H9 (cell line): ENCODE measurements at regions not wholly inside any gene's neighbourhood (a gene's known extent, or its start where the extent isn't known, plus 50 kb on each side); places are given as distances from the start of the nearest gene placed in this dataset.

ENCODE experiments used
- DNase-seq: peaks from one replicate; pipeline ENCODE4 v3.0.0-alpha.2; 2017
- H2AFZ ChIP-seq: one replicate; pipeline ENCODE4 v1.6.1; 2013; ENCODE audit warnings: mild to moderate bottlenecking, low read length, control low read depth, moderate library complexity
- H2AK5ac ChIP-seq: 2 replicates; pipeline ENCODE4 v1.6.1; 2013; ENCODE audit warnings: low read length, control low read depth, mixed read lengths; ENCODE audit not compliant: insufficient read length
- H2BK120ac ChIP-seq: one replicate; pipeline ENCODE4 v1.6.1; 2013; ENCODE audit warnings: low read depth, mild to moderate bottlenecking, low read length, control low read depth, inconsistent platforms; ENCODE audit not compliant: poor library complexity, severe bottlenecking
- H2BK12ac ChIP-seq: 2 replicates; pipeline ENCODE4 v1.6.1; 2013; ENCODE audit warnings: low read length, control low read depth, mixed read lengths, low read depth; ENCODE audit not compliant: insufficient read length
- H2BK15ac ChIP-seq: 2 replicates; pipeline ENCODE4 v1.6.1; 2013; ENCODE audit warnings: low read depth, low read length, control low read depth
- H2BK20ac ChIP-seq: one replicate; pipeline ENCODE4 v1.6.1; 2013; ENCODE audit warnings: low read depth, mild to moderate bottlenecking, low read length, control low read depth, inconsistent platforms; ENCODE audit not compliant: poor library complexity, severe bottlenecking
- H2BK5ac ChIP-seq: 2 replicates; pipeline ENCODE4 v1.6.1; 2013; ENCODE audit warnings: low read length, control low read depth, mixed read lengths; ENCODE audit not compliant: insufficient read length
- H3K14ac ChIP-seq: 2 replicates; pipeline ENCODE4 v1.6.1; 2013; ENCODE audit warnings: low read length, control low read depth; ENCODE audit not compliant: insufficient read depth
- H3K18ac ChIP-seq: 2 replicates; pipeline ENCODE4 v1.6.1; 2013; ENCODE audit warnings: low read depth, mild to moderate bottlenecking, mixed read lengths, low read length, control low read depth; ENCODE audit not compliant: insufficient read length
- H3K23ac ChIP-seq: 2 replicates; pipeline ENCODE4 v1.6.1; 2013; ENCODE audit warnings: low read length, control low read depth, mixed read lengths, low read depth; ENCODE audit not compliant: insufficient read length
- H3K23me2 ChIP-seq: 2 replicates; pipeline ENCODE4 v1.6.1; 2013; ENCODE audit warnings: low read depth, mild to moderate bottlenecking, mixed read lengths, low read length, control low read depth; ENCODE audit not compliant: insufficient read length, poor library complexity, severe bottlenecking
- H3K27ac ChIP-seq: 2 replicates; pipeline ENCODE4 v1.5.1; 2013; ENCODE audit warnings: low read length, control low read depth, mixed read lengths, low read depth; ENCODE audit not compliant: insufficient read length
- H3K27me3 ChIP-seq: 2 replicates; pipeline ENCODE4 v1.6.1; 2013; ENCODE audit warnings: low read length, control low read depth, inconsistent platforms; ENCODE audit not compliant: insufficient read depth
- H3K4ac ChIP-seq: 2 replicates; pipeline ENCODE4 v1.6.1; 2013; ENCODE audit warnings: low read depth, mild to moderate bottlenecking, control low read depth, inconsistent platforms, low read length, moderate library complexity
- H3K4me1 ChIP-seq: 2 replicates; pipeline ENCODE4 v1.6.1; 2013; ENCODE audit warnings: low read length, control low read depth, inconsistent platforms; ENCODE audit not compliant: insufficient read depth
- H3K4me2 ChIP-seq: 2 replicates; pipeline ENCODE4 v1.6.1; 2013; ENCODE audit warnings: low read length, control low read depth, mixed read lengths; ENCODE audit not compliant: insufficient read length, insufficient read depth
- H3K56ac ChIP-seq: 2 replicates; pipeline ENCODE4 v1.6.1; 2013; ENCODE audit warnings: low read depth, mild to moderate bottlenecking, mixed read lengths, low read length, control low read depth; ENCODE audit not compliant: insufficient read length
- H3K79me1 ChIP-seq: 2 replicates; pipeline ENCODE4 v1.6.1; 2013; ENCODE audit warnings: low read depth, mild to moderate bottlenecking, moderate library complexity, low read length, control low read depth, inconsistent platforms; ENCODE audit not compliant: insufficient read depth, poor library complexity, severe bottlenecking
- H3K79me2 ChIP-seq: 2 replicates; pipeline ENCODE4 v1.6.1; 2013; ENCODE audit warnings: low read length, control low read depth, inconsistent platforms; ENCODE audit not compliant: insufficient read depth
- H3K9ac ChIP-seq: 2 replicates; pipeline ENCODE4 v1.6.1; 2013; ENCODE audit warnings: low read length, control low read depth, mixed read lengths; ENCODE audit not compliant: insufficient read length; ENCODE audit errors: extremely low read depth
- H3K9me3 ChIP-seq: one replicate; pipeline ENCODE4 v1.6.1; 2013; ENCODE audit warnings: low read depth, low read length, inconsistent platforms; ENCODE audit not compliant: control insufficient read depth
- H3T11ph ChIP-seq: one replicate; pipeline ENCODE4 v1.6.1; 2013; ENCODE audit warnings: mild to moderate bottlenecking, low read length, control low read depth, inconsistent platforms
- H4K20me1 ChIP-seq: one replicate; pipeline ENCODE4 v1.6.1; 2013; ENCODE audit not compliant: control insufficient read depth, insufficient read length, insufficient read depth
- H4K5ac ChIP-seq: 2 replicates; pipeline ENCODE4 v1.6.1; 2013; ENCODE audit warnings: low read depth, mild to moderate bottlenecking, mixed read lengths, low read length, control low read depth; ENCODE audit not compliant: insufficient read length
- H4K8ac ChIP-seq: replicated peaks from 2 replicates; pipeline ENCODE4 v1.6.1; 2013; ENCODE audit warnings: low read length, control low read depth, mixed read lengths, low read depth; ENCODE audit not compliant: insufficient read length
- H4K91ac ChIP-seq: 2 replicates; pipeline ENCODE4 v1.6.1; 2013; ENCODE audit warnings: low read depth, mild to moderate bottlenecking, moderate library complexity, mixed read lengths, low read length, control low read depth; ENCODE audit not compliant: insufficient read length
- H3K27ac Mint-ChIP-seq, 3 experiments: 2 replicates in 2 of 3; 3 replicates in 1 of 3; pipeline ENCODE4 v1.8.0; 2020 to 2021; ENCODE audit warnings: mixed read lengths in 3 of 3, mild to moderate bottlenecking in 1 of 3, moderate library complexity in 1 of 3
- H3K27me3 Mint-ChIP-seq: 2 replicates; pipeline ENCODE4 v1.8.0; 2021; ENCODE audit warnings: low read depth, mild to moderate bottlenecking, moderate library complexity, mixed read lengths
- H3K36me3 Mint-ChIP-seq, 3 experiments: 2 replicates in 2 of 3; 3 replicates in 1 of 3; pipeline ENCODE4 v1.8.0; 2020 to 2021; ENCODE audit warnings: low read depth in 3 of 3, mixed read lengths in 3 of 3; ENCODE audit not compliant: insufficient read depth in 1 of 3
- H3K4me1 Mint-ChIP-seq, 2 experiments: 2 replicates each; pipeline ENCODE4 v1.8.0; 2020; ENCODE audit warnings: mixed read lengths in 2 of 2
- H3K4me3 Mint-ChIP-seq, 2 experiments: 2 replicates in 1 of 2; 3 replicates in 1 of 2; pipeline ENCODE4 v1.8.0; 2020 to 2021; ENCODE audit warnings: mild to moderate bottlenecking in 2 of 2, mixed read lengths in 2 of 2, moderate library complexity in 1 of 2
- H3K9me3 Mint-ChIP-seq, 2 experiments: 2 replicates in 1 of 2; 3 replicates in 1 of 2; pipeline ENCODE4 v1.8.0; 2020; ENCODE audit warnings: mild to moderate bottlenecking in 2 of 2, mixed read lengths in 2 of 2, moderate library complexity in 1 of 2
- CTCF ChIP-seq: fragments of 200-600 bp; sonication (generic); conservative IDR thresholded peaks from 3 replicates; pipeline ENCODE4 v1.8.0; 2021; ENCODE audit warnings: antibody characterized with exemption, mild to moderate bottlenecking
- WGBS: extraction: QIAGEN DNeasy Blood & Tissue Kit; methylation state at CpG from one replicate; pipeline ENCODE4 v1.1.7; 2013; ENCODE audit warnings: missing lambda C conversion rate, low lambda C conversion rate, mixed read lengths; ENCODE audit not compliant: insufficient read length; ENCODE audit errors: extremely low coverage; 5-methylcytosine and 5-hydroxymethylcytosine counted together

- no peak overlapping the region for H3K27ac ChIP-seq
- H3K79me2 ChIP-seq = no peaks in the 10 kb centered on the region
- H3K18ac ChIP-seq = no peak overlapping the region
- no peak overlapping the region for H3K4ac ChIP-seq
- Mint-ChIP-seq H3K4me3 (no peak overlapping the region), H3K36me3 (peaks cover 3 to 13% (median 4%) of the 10 kb centered on the region in 3 experiments; a peak in 5 of 7 replicates), H3K27me3 (peaks cover 18% of the 10 kb centered on the region), H3K27ac (no peak overlapping the region), H3K9me3 (peaks cover 9 to 15% of the 10 kb centered on the region in 2 experiments; a peak in 3 of 5 replicates), H3K4me1 (no peaks in the 10 kb centered on the region)
- H2BK12ac ChIP-seq = no peak overlapping the region
- H3K27me3 ChIP-seq = no peaks in the 10 kb centered on the region
- H2BK15ac ChIP-seq = no peak overlapping the region
- H3K56ac ChIP-seq = no peak overlapping the region
- H3K4me2 ChIP-seq = no peak overlapping the region
- no peak overlapping the region for H2BK5ac ChIP-seq
- DNase-seq = no peak
- H3K9me3 ChIP-seq = peaks cover 5% of the 10 kb centered on the region
- no peak overlapping the region for H2BK20ac ChIP-seq
- no peaks in the 10 kb centered on the region for H3K23me2 ChIP-seq
- H3T11ph ChIP-seq = no peak overlapping the region
- H4K91ac ChIP-seq = no peak overlapping the region
- no peak for TF ChIP-seq CTCF
- H3K14ac ChIP-seq = no peak overlapping the region
- H4K5ac ChIP-seq = no peak overlapping the region
- no peak overlapping the region for H2BK120ac ChIP-seq
- no peak overlapping the region for H3K9ac ChIP-seq
- no peak overlapping the region for H3K23ac ChIP-seq
- H3K4me1 ChIP-seq = no peaks in the 10 kb centered on the region
- H4K8ac ChIP-seq = no peak overlapping the region
- H3K79me1 ChIP-seq = no peaks in the 10 kb centered on the region
- H2AFZ ChIP-seq = no peak overlapping the region
- no peak overlapping the region for H2AK5ac ChIP-seq
- H4K20me1 ChIP-seq = no peaks in the 10 kb centered on the region
- WGBS = no CpG with 5 or more reads among the region's 3 CpGs
These were observed 203.7 kb upstream of the NUDT4 start for GRCh38 chr12:93174048-93174447.
